Smooth muscle cell of the brain vasculature (primary cell): ENCODE measurements at regions not wholly inside any gene's neighbourhood (a gene's known extent, or its start where the extent isn't known, plus 50 kb on each side); places are given as distances from the start of the nearest gene placed in this dataset.
"Not testable (repeated sequence)": the region's sequence is repeated elsewhere in the genome, so short reads cannot be mapped to it uniquely, and the experiment has no call there.

Experiments used
- DNase-seq: peaks from one replicate; pipeline ENCODE4 v3.0.0-alpha.2; 2012; ENCODE audit warnings: low read depth, low spot score

GRCh38 chr6:10343320-10343719 is 71.6 kb downstream of the TFAP2A start:
- no peak for DNase-seq

- no peak for DNase-seq
Observed at GRCh38 chr6:10341605-10342004, 73.3 kb downstream of the TFAP2A start.

- no peak for DNase-seq
Observed at GRCh38 chr6:10338151-10338550, 76.7 kb downstream of the TFAP2A start.

DNA sequence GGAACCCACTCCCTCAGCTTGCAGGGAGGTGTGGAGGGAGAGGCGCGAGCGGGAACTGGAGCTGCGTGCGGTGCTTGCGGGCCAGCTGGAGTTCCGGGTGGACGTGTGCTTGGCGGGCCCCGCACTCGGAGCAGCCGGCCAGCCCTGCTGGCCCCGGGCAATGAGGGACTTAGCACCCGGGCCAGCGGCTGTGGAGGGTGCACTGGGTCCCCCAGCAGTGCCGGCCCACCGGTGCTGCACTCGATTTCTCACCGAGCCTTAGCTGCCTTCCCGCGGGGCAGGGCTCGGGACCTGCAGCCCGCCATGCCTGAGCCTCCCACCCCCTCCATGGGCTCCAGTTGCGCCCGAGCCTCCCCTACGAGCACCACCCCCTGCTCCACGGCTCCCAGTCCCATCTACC is 77.5 kb downstream of the TFAP2A start:
- not testable (repeated sequence) for DNase-seq

- DNase-seq = no peak
Observed at GRCh38 chr6:10332111-10332510, 82.8 kb downstream of the TFAP2A start.

DNA sequence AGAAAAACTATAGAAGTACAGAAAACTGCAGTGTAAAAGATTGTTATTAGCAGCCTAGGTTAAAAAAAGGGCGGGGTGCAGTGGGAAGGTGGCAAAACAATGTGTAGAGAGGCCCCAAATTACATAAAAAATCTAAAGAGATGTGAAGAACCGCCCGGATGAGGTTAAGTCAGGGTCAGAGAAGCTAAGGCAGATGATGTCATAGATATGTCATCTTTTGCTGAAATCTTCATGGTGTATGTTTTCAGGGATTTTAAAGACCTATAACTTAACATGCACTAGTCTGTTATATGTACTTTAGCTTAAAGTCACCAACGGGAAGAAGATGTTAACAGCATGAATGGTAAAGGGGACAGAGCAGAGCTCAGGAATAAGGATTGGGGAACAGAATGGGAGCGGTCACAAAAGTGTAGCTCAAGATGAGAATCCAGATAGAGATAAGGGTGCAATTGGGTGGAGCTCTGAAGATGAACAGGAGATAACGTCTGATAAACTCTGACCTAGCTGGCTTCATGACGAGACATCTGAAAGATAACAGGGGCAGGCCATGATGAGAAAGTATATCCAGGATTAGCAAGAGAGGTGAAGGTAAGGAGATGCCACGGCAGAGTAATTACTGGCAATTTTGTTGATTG is 83.4 kb downstream of the TFAP2A start:
- DNase-seq = no peak

- DNase-seq = no peak
Observed at GRCh38 chr6:10330515-10330914, 84.4 kb downstream of the TFAP2A start.

GRCh38 chr6:10323018-10323417 is 91.9 kb downstream of the TFAP2A start:
- no peak for DNase-seq

DNA sequence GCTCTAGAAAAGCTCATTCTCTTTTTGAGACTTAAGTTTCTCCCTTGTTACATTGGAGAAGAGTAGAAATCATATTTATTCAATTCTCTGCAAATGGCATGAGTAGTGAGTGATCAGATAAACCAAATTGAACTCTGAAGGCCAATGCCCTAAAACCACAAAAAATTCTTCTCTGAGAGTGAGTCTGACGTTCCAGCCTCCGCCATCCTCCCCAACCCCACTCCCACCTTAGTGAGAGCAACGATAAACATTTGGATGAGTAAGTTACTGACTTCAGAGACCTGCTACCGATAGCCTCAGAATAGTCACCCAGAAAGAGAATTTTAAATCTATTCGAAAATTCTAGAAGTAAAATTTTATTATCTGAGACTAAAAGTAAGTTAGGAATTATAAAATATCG is 94.6 kb downstream of the TFAP2A start:
- no peak for DNase-seq

GRCh38 chr6:10316373-10316721 is 98.5 kb downstream of the TFAP2A start:
- DNase-seq = no peak

- no peak for DNase-seq
Observed at GRCh38 chr6:10315658-10316372, 99.1 kb downstream of the TFAP2A start.

GRCh38 chr6:10315034-10315433 is 99.8 kb downstream of the TFAP2A start:
- no peak for DNase-seq

GRCh38 chr6:10314163-10314955 is 100.5 kb downstream of the TFAP2A start:
- no peak for DNase-seq

DNA sequence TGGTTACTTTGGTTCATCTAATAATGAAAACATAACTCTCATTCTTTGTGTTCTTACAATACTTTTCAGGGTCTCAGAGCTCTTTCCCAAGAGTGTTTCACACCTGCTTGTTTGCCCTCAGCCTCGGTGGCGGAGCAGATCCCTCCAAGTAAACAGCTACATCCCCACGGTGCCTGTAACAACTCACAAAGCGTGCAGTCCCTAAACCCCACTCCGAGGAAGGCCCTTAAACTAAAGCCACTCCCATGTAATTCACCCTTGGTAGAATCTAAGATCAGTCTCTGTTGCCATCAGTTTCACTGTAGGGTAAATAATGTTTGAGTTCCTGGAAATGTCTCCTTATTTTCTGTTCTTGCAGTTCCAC is 101.1 kb downstream of the TFAP2A start:
- DNase-seq = no peak

- DNase-seq = no peak
Observed at GRCh38 chr6:10312445-10312844, 102.4 kb downstream of the TFAP2A start.

DNA sequence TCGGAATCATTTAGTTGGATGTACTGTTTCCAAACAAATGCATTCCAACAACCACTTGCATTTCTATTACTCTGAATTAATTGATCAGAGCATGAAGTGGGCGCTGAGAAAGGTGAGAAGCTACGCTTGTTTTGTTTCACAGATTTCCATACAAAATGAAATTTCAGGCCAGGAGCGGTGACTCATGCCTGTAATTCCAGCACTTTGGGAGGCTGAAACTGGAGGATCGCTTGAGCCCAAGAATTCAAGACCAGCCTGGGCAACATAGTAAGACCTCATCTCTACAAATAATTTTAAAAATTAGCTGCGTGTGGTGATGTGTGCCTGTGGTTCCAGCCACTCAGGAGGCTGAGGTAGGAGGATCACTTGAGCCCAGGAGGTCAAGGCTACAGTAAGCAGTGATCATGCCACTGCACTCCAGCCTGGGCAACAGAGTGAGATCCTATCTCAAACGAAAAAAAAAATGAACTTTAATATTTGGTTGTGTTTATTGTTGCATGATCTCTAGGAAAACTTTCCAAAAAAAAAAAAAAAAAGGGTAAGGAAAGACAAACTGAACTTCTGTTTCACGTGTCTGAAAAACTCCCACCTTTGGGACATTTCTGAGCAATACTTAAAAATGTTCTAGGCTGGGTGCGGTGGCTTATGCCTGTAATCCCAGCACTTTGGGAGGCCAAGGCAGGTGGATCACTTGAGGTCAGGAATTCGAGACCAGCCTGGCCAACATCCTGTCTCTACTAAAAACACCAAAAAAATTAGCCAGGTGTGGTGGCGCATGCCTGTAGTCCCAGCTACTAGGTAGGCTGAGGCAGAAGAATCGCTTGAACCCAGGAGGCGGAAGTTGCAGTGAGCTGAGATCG is 103.1 kb downstream of the TFAP2A start:
- DNase-seq = not testable (repeated sequence)

DNA sequence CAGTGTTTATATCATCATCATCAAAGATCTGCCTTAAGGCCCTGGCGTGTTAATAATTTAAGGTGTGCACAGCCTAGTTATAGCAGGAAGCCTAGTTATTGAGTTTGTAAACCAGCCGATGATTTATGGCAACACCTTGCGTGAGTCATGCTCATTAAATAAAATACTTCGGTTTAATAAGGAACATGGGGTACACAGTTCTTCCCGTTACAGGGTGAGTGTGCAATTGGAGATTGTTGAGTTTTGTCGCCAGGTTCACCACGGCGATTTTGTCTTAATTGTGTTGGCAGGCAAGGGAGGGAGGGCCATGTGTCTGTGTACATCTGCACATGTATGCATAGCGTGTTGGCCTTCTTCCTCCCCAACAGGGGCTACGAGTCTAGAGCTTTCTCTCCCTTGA is 104.0 kb downstream of the TFAP2A start:
- DNase-seq = no peak

GRCh38 chr6:10310330-10310653 is 104.6 kb downstream of the TFAP2A start:
- DNase-seq = no peak

- no peak for DNase-seq
Observed at GRCh38 chr6:10309457-10310329, 105.2 kb downstream of the TFAP2A start.

- no peak for DNase-seq
Observed at GRCh38 chr6:10307476-10307875, 107.4 kb downstream of the TFAP2A start.

DNA sequence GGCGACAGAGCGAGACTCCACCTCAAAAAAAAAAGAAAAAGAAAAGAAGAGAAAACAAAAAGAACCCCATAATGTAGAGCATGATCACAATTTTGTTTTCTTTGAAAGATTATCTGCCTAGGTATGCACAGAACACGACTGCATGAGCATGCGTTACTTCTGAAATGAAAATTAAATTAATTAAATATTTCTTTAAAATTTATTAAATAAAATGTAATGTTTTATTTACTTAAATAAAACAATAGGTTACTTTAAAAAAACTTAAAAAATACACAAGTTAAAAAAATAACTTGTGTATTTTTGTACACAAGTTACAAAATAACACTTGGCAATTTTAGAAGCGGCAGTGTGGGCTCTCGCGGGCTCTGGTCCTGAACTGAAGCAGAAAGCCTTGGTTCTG is 107.8 kb downstream of the TFAP2A start:
- DNase-seq = no peak
